Esophagus muscularis mucosa (tissue), 4 donors: ENCODE measurements at regions not wholly inside any gene's neighbourhood (a gene's known extent, or its start where the extent isn't known, plus 50 kb on each side); places are given as distances from the start of the nearest gene placed in this dataset.

Experiments used
- DNase-seq: peaks from one replicate; pipeline ENCODE4 v3.0.0-alpha.2; 2017; ENCODE audit errors: extremely low spot score
- H3K27ac ChIP-seq, 4 donors: fragments of 200-600 bp; sonication (generic); replicated peaks in 1 of 4; 1 replicate in 3 of 4; 2 replicates in 1 of 4; pipeline ENCODE4 v1.5.1; 2016 to 2019; ENCODE audit warnings: mild to moderate bottlenecking in 1 of 4
- H3K27me3 ChIP-seq, 4 donors: fragments of 200-600 bp; sonication (generic); one replicate each; pipeline versions ENCODE4 v1.5.1 to v1.6.0; 2016 to 2019
- H3K36me3 ChIP-seq, 4 donors: fragments of 200-600 bp; sonication (generic); one replicate each; pipeline ENCODE4 v1.5.1; 2016 to 2019
- H3K4me1 ChIP-seq, 4 donors: fragments of 200-600 bp; sonication (generic); one replicate each; pipeline ENCODE4 v1.5.1; 2016 to 2019
- H3K4me3 ChIP-seq, 4 donors: fragments of 200-600 bp; sonication (generic); 1 replicate in 2 of 4; 2 replicates in 2 of 4; pipeline ENCODE4 v1.5.1; 2016 to 2019; ENCODE audit warnings: mild to moderate bottlenecking in 4 of 4, moderate library complexity in 1 of 4
- H3K9me3 ChIP-seq, 4 donors: fragments of 200-600 bp; sonication (generic); 1 replicate in 3 of 4; 2 replicates in 1 of 4; pipeline ENCODE4 v1.5.1; 2016 to 2019
- EP300 ChIP-seq: sonication (generic); formaldehyde crosslinking; IDR thresholded peaks from one replicate; pipeline ENCODE4 v1.6.1; 2017; ENCODE audit warnings: antibody characterized with exemption
- POLR2A ChIP-seq: fragments of 450-650 bp; IDR thresholded peaks from one replicate; pipeline ENCODE4 v1.6.1; 2017; ENCODE audit warnings: antibody characterized with exemption, moderate library complexity, mild to moderate bottlenecking, low read depth
- POLR2AphosphoS5 ChIP-seq, 2 donors: sonication (generic); formaldehyde crosslinking; IDR thresholded peaks; one replicate each; pipeline ENCODE4 v1.6.1; 2017; ENCODE audit warnings: antibody characterized with exemption in 2 of 2
- WGBS: methylation state at CpG from one replicate; pipeline ENCODE4 v1.1.5; 2018; 5-methylcytosine and 5-hydroxymethylcytosine counted together
- intact Hi-C: fragments of 100-400 bp; cut with DNase I; formaldehyde crosslinking; loops from one replicate; pipeline ENCODE4 v1.15.1; 2023
- TF ChIP-seq, protein P1 (sequence below), 3 experiments: fragments of 200-600 bp in 2 of 3; fragments of 450-650 bp in 1 of 3; sonication (generic) in 2 of 3; IDR thresholded peaks; one replicate each; pipeline ENCODE4 v1.5.1; 2017 to 2019; ENCODE audit warnings: antibody characterized with exemption in 3 of 3, mild to moderate bottlenecking in 2 of 3, moderate library complexity in 1 of 3

- TF ChIP-seq POLR2A = no peak
- TF ChIP-seq, protein P1, sequence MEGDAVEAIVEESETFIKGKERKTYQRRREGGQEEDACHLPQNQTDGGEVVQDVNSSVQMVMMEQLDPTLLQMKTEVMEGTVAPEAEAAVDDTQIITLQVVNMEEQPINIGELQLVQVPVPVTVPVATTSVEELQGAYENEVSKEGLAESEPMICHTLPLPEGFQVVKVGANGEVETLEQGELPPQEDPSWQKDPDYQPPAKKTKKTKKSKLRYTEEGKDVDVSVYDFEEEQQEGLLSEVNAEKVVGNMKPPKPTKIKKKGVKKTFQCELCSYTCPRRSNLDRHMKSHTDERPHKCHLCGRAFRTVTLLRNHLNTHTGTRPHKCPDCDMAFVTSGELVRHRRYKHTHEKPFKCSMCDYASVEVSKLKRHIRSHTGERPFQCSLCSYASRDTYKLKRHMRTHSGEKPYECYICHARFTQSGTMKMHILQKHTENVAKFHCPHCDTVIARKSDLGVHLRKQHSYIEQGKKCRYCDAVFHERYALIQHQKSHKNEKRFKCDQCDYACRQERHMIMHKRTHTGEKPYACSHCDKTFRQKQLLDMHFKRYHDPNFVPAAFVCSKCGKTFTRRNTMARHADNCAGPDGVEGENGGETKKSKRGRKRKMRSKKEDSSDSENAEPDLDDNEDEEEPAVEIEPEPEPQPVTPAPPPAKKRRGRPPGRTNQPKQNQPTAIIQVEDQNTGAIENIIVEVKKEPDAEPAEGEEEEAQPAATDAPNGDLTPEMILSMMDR (IDR thresholded peaks at IDR 0.05) = no peak
- no peak for TF ChIP-seq EP300
- no peak for TF ChIP-seq POLR2AphosphoS5 (IDR thresholded peaks at IDR 0.05)
- Histone ChIP-seq H3K36me3 (no peaks in the 10 kb centered on the region), H3K4me3 (no peak overlapping the region), H3K9me3 (peaks cover 0 to 6% (median 0%) of the 10 kb centered on the region in 4 donors), H3K27me3 (no peaks in the 10 kb centered on the region), H3K4me1 (no peaks in the 10 kb centered on the region), H3K27ac (no peak overlapping the region)
- intact Hi-C loops = no loop called here
- 57% methylated on average over 2 of the region's 2 CpGs for WGBS
- DNase-seq = peak; percentile 47
Observed at GRCh38 chr2:136210455-136210805, 92.5 kb upstream of the CXCR4 start.

DNA sequence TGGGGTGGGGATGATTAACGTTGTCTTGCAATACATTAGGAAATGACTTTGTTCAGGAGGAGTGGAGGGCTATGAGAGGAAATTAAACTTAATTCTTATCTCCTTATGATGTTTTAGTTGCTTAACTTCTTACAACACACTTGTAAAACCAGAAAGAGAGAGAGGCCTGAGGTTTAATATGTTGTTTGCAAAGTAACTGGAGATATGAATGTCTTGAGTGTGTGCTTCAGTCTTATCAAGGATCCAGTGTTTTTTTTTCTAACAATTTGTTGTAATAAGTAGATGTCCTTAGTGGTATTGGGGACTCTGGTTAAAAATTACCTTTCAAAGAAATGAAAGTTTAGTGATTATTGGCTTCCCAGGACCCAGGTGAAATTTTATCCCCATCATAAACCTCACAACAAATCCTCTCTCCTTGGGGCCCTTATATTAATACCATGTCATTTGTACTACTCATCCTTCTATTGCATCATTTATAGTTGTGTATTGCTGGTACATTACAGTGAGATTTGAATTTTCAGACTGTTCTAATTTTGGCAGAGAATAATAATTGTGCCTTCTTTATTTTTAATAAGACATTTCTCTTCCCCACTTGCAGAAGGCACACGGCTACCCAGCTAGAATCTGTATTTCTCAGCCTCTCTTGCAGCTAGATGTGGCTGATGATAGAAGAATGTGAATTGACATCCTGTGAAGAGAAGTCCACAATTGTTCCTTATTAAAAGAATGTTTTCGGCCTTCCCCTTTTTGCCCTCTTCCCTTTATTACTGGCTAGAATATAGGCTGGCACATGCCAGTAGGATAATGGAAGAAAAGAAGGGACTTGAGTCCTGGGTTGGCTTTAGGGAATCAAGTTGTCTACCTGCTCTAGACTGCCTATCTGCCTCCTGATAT is 91.9 kb upstream of the CXCR4 start:
- no peaks in the 10 kb centered on the region for H3K36me3 ChIP-seq
- H3K4me1 ChIP-seq = no peaks in the 10 kb centered on the region
- no peak overlapping the region for H3K27ac ChIP-seq
- no peak overlapping the region for H3K4me3 ChIP-seq
- DNase-seq = peak; percentile 12
- H3K27me3 ChIP-seq = no peaks in the 10 kb centered on the region
- 86% methylated on average over 3 of the region's 3 CpGs for WGBS
- intact Hi-C loops = no loop called here
- no peak for TF ChIP-seq EP300
- TF ChIP-seq POLR2A = no peak
- TF ChIP-seq, protein P1 (IDR thresholded peaks at IDR 0.05) = no peak
- no peak for TF ChIP-seq POLR2AphosphoS5 (IDR thresholded peaks at IDR 0.05)
- H3K9me3 ChIP-seq = peaks cover 0 to 6% (median 0%) of the 10 kb centered on the region in 4 donors

DNA sequence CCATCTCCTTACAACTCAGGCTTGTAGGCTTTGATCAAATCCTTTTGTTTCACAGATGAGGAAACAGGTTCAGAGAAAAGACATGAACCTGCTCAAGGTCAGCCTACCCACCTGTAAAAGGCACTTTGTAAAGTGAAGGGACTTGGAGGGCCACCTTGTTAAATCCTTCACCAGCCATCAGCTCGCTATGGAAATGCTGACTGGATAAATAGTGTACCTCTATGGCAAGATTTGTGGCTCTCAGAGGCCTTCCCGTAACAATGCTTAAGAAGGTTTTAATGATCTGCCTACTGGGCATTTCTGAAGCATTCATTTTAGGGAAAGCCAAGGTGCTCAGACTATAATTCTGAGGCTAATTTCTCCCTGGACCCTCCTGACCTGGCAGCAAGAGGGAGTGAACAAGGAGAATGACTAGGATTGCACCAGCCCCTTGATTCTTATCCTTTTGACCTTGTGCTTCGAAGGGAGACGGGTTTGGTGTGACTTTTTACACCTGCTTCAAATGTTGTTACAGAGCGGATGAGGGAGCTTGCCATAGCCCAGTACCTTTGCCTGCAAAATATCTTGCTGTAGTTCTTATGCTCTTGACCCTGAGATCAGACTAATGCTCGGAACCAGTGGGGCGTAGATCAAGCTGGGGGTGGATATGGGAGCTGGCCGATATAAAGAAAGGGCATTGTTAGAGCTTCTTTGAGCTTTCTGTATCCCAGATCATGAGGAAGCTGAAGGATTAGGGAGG is 90.9 kb upstream of the CXCR4 start:
- intact Hi-C loops = no loop called here
- TF ChIP-seq, protein P1 (IDR thresholded peaks at IDR 0.05) = no peak
- TF ChIP-seq EP300 = no peak
- no peak for TF ChIP-seq POLR2A
- no peak for TF ChIP-seq POLR2AphosphoS5 (IDR thresholded peaks at IDR 0.05)
- WGBS = 85% methylated on average over 8 of the region's 8 CpGs
- peak; percentile 37 for DNase-seq
- Histone ChIP-seq H3K4me1 (no peaks in the 10 kb centered on the region), H3K9me3 (peaks cover 0 to 6% (median 0%) of the 10 kb centered on the region in 4 donors), H3K27ac (no peak overlapping the region), H3K4me3 (no peak overlapping the region), H3K36me3 (no peaks in the 10 kb centered on the region), H3K27me3 (no peaks in the 10 kb centered on the region)

DNA sequence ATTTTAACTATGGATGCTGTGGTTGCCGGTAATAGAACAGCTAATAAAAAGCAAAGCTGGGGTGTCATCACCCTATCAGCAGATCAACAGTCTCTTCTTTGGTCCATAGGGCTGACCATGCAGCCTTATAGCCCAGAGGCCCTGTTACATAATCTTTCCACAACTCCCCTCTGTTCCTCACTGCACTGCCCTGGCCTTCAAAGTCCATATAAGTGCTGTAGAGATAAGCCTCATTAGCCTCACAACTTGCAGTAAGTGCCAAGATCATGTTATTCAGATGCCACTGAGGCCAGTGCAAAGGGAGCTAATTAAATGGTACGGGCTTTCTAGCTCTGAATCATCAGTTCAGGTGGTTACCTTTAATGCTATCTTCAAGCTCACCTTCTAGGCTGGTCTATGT is 89.7 kb upstream of the CXCR4 start:
- H3K27ac ChIP-seq = no peak overlapping the region
- no peak overlapping the region for H3K4me3 ChIP-seq
- no peaks in the 10 kb centered on the region for H3K4me1 ChIP-seq
- no peaks in the 10 kb centered on the region for H3K36me3 ChIP-seq
- intact Hi-C loops = no loop called here
- DNase-seq = peak; percentile 70
- no peaks in the 10 kb centered on the region for H3K27me3 ChIP-seq
- WGBS = 90% methylated on average over 2 of the region's 2 CpGs
- H3K9me3 ChIP-seq = peaks cover 0 to 6% (median 0%) of the 10 kb centered on the region in 4 donors
- TF ChIP-seq POLR2A (no peak), EP300 (no peak), POLR2AphosphoS5 (IDR thresholded peaks at IDR 0.05) (no peak)
- TF ChIP-seq, protein P1 (IDR thresholded peaks at IDR 0.05) = no peak
